ENCODE measurements at regions not wholly inside any gene's neighbourhood (a gene's known extent, or its start where the extent isn't known, plus 50 kb on each side); places are given as distances from the start of the nearest gene placed in this dataset.

- Histone ChIP-seq H3K27ac (no peak overlapping the region), H3K27me3 (no peaks in the 10 kb centered on the region), H3K4me3 (no peak overlapping the region), H3K4me1 (ENCODE audit: insufficient read depth) (no peaks in the 10 kb centered on the region), H3K9me3 (no peaks in the 10 kb centered on the region), H3K36me3 (no peaks in the 10 kb centered on the region)
- TF ChIP-seq CTCF (IDR thresholded peaks at IDR 0.05) (no peak), EP300 (IDR thresholded peaks at IDR 0.05) (no peak), POLR2A (IDR thresholded peaks at IDR 0.05) (no peak)
- intact Hi-C loops (cut with DNase I) = no loop called here
- 85% methylated on average over 2 of the region's 2 CpGs for WGBS, 3 donors
- DNase-seq = no peak
Observed at GRCh38 chr13:62243106-62243505, 827.5 kb upstream of the PCDH20 start.

- Histone ChIP-seq H3K27me3 (no peaks in the 10 kb centered on the region), H3K36me3 (no peaks in the 10 kb centered on the region), H3K9me3 (no peaks in the 10 kb centered on the region), H3K4me1 (ENCODE audit: insufficient read depth) (no peaks in the 10 kb centered on the region), H3K27ac (no peak overlapping the region), H3K4me3 (no peak overlapping the region)
- WGBS, 3 donors = 15 to 23% (median 22%) methylated on average over 2 of the region's 2 CpGs
- DNase-seq = no peak
- no peak for TF ChIP-seq POLR2A (IDR thresholded peaks at IDR 0.05)
- TF ChIP-seq CTCF (IDR thresholded peaks at IDR 0.05) = no peak
- no peak for TF ChIP-seq EP300 (IDR thresholded peaks at IDR 0.05)
- intact Hi-C loops (cut with DNase I) = no loop called here
Observed at GRCh38 chr13:62234780-62235440, 819.3 kb upstream of the PCDH20 start.

- intact Hi-C loops (cut with DNase I) = no loop called here
- no peak overlapping the region for H3K4me3 ChIP-seq
- H3K36me3 ChIP-seq = no peaks in the 10 kb centered on the region
- H3K27me3 ChIP-seq = no peaks in the 10 kb centered on the region
- no peak for TF ChIP-seq POLR2A (IDR thresholded peaks at IDR 0.05)
- no peak for TF ChIP-seq CTCF (IDR thresholded peaks at IDR 0.05)
- TF ChIP-seq EP300 (IDR thresholded peaks at IDR 0.05) = no peak
- no peaks in the 10 kb centered on the region for H3K4me1 ChIP-seq (ENCODE audit: insufficient read depth)
- 19 to 57% (median 27%) methylated on average over 3 of the region's 3 CpGs for WGBS, 3 donors
- DNase-seq = no peak
- H3K9me3 ChIP-seq = no peaks in the 10 kb centered on the region
- H3K27ac ChIP-seq = no peak overlapping the region
Observed at GRCh38 chr13:62210951-62211350, 795.3 kb upstream of the PCDH20 start.

GRCh38 chr13:62209529-62209928 is 793.9 kb upstream of the PCDH20 start:
- 76 to 80% (median 79%) methylated on average over 10 of the region's 10 CpGs for WGBS, 3 donors
- Histone ChIP-seq H3K27me3 (no peaks in the 10 kb centered on the region), H3K36me3 (no peaks in the 10 kb centered on the region), H3K4me3 (no peak overlapping the region), H3K27ac (no peak overlapping the region), H3K4me1 (ENCODE audit: insufficient read depth) (no peaks in the 10 kb centered on the region), H3K9me3 (no peaks in the 10 kb centered on the region)
- no peak for DNase-seq
- intact Hi-C loops (cut with DNase I) = no loop called here
- TF ChIP-seq POLR2A (IDR thresholded peaks at IDR 0.05) (no peak), EP300 (IDR thresholded peaks at IDR 0.05) (no peak), CTCF (IDR thresholded peaks at IDR 0.05) (no peak)

Measured in ovary (tissue), 7 donors.